Endothelial cell of hepatic sinusoid (primary cell): ENCODE measurements at regions not wholly inside any gene's neighbourhood (a gene's known extent, or its start where the extent isn't known, plus 50 kb on each side); places are given as distances from the start of the nearest gene placed in this dataset.

Experiments
- in situ Hi-C: cut with HindIII; loops from 2 replicates; pipeline ENCODE4 v1.10.0; 2017; ENCODE audit warnings: low sequenced_read_pairs

DNA sequence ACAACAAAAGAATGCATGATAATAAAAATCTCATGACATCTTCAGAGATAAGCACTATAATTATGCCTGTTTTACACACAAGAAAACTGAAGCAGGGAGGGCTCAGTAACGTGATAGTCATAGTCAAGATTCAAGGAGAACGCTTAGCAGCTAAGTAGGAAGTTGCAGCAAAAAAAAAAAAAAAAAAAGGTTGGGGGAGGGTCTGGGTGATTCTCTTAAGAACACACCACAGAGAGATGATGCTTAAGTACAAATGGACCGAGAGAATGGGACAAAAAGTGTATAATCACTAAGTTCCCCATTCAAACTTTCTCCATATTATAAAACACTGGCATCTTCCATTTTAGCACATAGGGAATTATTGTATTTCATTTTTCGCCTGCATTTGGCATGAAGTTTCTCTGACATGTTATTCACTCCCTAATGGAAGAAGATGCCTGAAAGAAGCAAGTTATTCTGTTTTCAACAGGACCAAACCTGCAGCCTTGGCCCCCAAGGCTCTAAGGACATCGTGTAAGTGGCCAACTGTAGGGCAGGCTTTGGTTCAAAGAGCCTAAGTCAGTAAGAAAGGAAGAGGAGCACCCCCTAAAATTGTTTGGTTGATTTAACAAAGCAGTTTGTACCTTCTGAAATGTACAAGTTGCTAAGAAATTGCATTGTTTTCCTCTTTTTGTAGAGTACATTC, 142.9 kb upstream of the TMPO start:
- in situ Hi-C loops = no loop called here

GRCh38 chr12:98373025-98373554, 142.3 kb upstream of the TMPO start:
- in situ Hi-C loops = no loop called here

GRCh38 chr12:98374007-98374406, 141.4 kb upstream of the TMPO start:
- in situ Hi-C loops = no loop called here

GRCh38 chr12:98379106-98379505, 136.3 kb upstream of the TMPO start:
- in situ Hi-C loops = no loop called here

DNA sequence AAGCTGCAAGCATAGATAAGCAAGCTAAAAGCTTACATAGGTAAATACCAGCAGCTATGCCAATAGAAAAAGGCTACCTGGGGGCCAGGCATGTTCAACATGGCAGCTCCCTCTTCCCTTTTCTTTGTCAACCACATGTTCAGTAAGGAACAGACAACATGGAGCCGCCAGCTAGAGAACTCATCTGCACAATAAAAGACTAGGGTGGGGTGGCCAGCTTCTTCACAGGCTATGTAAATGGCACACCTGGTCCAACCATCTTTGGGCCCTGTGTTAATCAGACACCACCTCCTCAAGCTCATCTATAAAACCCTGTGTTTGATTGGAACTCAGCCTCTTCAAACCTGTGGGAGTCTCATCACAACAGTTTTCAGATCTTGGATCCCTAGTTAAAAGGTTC, 129.7 kb upstream of the TMPO start:
- in situ Hi-C loops = no loop called here

DNA sequence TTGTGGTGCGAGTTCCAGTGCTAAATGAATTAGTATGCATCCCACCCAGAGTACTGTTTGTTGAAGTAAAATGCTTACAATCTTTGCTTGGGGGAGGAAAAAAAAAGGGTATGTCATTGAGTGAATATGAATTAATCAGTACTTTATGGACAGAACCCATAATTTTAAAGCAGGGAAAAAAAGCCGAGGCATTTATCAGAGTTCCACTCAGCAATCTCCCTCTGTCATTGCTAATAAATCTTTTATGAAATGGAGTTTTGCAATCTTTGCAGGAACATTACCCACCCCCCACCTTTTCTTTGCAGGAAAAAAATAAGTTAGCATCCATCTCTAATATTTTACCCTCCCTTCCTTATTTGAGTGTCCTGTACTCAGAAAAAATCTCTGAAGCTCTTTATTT, 127.9 kb upstream of the TMPO start:
- in situ Hi-C loops = no loop called here

DNA sequence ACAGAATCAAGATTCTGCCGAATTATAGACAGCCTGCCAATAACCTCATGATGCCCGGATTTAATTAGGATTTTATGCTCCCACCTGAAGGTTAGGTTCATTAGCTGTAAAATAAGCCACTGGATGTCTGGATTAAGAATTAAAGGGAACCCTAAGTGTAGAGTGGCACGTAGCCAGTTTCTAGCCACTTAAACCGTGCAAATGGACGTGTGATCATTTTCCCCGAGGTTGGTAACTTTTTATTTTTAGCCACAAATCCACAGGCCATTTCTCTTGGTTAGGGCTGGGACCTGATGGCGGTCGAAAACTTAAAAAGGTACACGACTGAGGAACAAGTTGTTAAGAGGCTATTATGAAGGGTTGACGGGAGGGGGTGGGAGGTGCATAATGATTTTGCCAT, 127.3 kb upstream of the TMPO start:
- in situ Hi-C loops = no loop called here

GRCh38 chr12:98389593-98389992, 125.8 kb upstream of the TMPO start:
- in situ Hi-C loops = no loop called here

- in situ Hi-C loops = no loop called here
Measured at GRCh38 chr12:98397323-98398105, 117.9 kb upstream of the TMPO start.

GRCh38 chr12:98399532-98399931, 115.9 kb upstream of the TMPO start:
- in situ Hi-C loops = no loop called here

DNA sequence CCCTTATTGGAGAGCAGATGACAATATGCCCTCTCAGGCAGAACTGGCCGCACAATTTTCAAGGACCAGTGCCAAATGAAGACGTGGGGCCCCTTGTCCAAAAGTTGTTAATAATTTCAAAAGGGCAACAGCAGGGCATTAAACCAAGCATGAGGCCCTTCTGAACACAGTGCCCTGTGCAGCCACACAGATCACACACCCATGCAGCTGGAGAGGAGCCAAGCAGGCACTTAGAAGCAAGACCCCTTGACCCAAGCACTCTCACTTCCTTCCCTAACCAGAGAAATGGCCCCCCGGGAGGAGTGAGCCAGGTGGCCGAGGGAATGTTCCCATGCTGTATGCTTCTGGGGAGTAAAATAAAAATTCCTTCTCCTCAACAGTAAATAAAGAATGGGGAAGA, 114.0 kb upstream of the TMPO start:
- in situ Hi-C loops = no loop called here

- in situ Hi-C loops = no loop called here
Measured at GRCh38 chr12:98402091-98402490, 113.3 kb upstream of the TMPO start.

DNA sequence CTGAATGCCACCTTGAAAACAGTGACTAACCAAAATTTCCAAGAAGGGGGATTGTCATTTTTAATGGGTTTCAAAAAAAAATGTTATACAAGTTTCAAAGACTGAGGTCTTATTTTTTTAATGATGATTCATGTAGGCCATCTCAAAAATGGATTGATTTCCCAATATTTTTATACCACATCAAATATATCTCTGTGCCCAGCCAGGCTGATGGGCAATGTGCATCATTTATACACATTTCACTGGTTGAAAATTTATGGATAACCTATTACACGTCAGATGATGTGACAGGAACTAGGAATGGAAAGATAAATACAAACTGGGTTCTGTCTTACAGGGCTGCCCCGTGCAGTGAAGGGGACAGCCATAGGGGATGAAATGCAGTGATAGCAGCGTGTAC, 112.7 kb upstream of the TMPO start:
- in situ Hi-C loops = no loop called here

- in situ Hi-C loops = no loop called here
Measured at GRCh38 chr12:98403385-98403784, 112.0 kb upstream of the TMPO start.

DNA sequence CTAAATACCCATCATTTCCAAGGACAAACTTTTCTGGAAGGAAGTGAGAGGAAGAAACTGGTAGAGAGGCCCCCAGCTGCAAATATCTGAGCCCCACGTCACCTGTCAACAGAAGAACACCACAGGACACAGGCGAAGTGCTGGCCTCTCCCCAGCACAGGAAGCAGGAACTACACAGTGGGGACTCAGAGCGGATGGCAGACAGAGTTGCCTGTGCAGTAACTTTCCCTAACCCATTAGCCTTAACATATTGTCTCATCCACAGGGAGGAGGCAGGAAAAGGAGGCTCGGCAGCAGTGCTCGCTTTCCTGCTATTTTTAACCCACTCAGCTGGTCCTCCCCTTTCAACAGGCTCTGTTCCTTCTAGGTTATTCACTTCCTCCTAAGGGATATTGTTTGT, 111.5 kb upstream of the TMPO start:
- in situ Hi-C loops = no loop called here

DNA sequence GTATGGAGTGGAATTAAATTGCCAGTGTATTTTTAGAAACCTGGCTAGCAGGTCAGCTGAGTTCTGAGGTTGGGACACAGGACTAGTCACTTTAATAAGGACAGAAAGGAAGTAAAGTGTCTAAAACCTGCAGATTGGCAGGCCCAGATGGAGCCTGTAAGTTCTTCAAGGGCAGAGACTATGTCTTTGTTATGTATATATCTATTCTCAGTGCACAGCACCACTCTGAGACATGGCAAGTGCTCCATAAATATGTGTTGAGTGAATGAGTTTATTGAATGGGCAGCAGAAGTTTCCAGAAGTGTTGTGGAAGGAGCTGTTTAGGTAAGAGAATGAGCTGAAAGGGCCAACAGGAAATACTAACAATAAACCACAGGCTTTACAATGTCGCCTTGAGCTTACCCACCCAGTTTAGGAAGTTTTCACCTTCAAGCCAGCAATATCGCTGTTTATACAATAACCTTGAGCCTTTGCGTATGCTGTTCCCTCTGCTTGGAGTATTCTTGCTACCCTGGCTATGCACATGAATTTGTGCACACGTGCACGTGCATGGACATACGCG, 109.5 kb upstream of the TMPO start:
- in situ Hi-C loops = no loop called here

DNA sequence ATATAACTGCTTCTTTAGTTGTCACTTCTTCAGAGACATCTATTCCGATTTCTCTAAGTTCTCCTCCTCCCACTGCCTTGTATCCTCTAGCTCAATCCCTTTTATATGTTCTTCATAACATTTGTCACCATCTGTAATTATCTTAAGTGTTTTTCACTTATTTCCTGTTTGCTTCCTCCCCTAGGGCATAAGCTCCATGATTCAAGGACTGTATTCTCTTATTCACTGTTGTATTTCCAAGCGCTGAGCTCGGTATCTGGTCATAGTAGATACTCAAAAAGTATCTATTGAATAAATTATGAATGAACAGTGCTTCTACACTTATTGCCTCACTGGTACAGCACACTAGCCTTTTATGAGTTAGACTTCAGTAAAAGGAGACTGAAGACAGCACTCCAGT, 109.0 kb upstream of the TMPO start:
- in situ Hi-C loops = no loop called here

- in situ Hi-C loops = no loop called here
Measured at GRCh38 chr12:98408681-98409080, 106.7 kb upstream of the TMPO start.

- in situ Hi-C loops = no loop called here
Measured at GRCh38 chr12:98409548-98409947, 105.8 kb upstream of the TMPO start.

- in situ Hi-C loops = no loop called here
Measured at GRCh38 chr12:98410356-98410755, 105.0 kb upstream of the TMPO start.

GRCh38 chr12:98416845-98417244, 98.5 kb upstream of the TMPO start:
- in situ Hi-C loops = no loop called here

DNA sequence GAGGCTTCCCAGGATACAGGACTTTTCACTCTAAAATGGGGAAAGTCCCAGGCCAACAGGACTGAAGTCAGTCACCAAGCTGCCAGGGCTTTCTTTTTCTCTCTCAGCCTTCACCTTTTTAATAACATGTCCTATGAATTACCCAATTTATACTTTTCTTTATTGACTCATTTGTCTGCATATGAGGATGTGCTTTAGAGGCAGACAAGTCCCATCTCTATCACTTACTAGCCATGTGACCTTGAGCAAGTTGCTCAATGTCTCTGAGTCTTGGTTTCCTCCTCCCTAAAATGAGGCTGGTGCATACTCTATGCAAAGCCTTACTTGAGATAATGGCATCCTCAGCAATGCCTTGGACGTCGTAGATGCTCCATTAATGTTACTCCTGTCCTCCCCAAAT, 98.1 kb upstream of the TMPO start:
- in situ Hi-C loops = no loop called here
